IMR-90 (cell line): ENCODE measurements at regions not wholly inside any gene's neighbourhood (a gene's known extent, or its start where the extent isn't known, plus 50 kb on each side); places are given as distances from the start of the nearest gene placed in this dataset.

Experiments used
- BHLHE40 ChIP-seq: fragments of 150-350 bp; IDR thresholded peaks from 2 replicates; pipeline ENCODE4 v1.6.1; 2016; ENCODE audit warnings: mild to moderate bottlenecking, low read depth, low read length
- CEBPB ChIP-seq: IDR thresholded peaks from 2 replicates; pipeline ENCODE4 v1.6.1; 2012; ENCODE audit warnings: low read depth, low read length, improper control_type of control experiment
- CHD1 ChIP-seq: IDR thresholded peaks from 2 replicates; pipeline ENCODE4 v1.6.1; 2012; ENCODE audit warnings: low read depth, low read length, improper control_type of control experiment
- FOS ChIP-seq: fragments of 150-350 bp; IDR thresholded peaks from 2 replicates; pipeline ENCODE4 v1.6.1; 2016; ENCODE audit warnings: low read depth, low read length
- MXI1 ChIP-seq: IDR thresholded peaks from 2 replicates; pipeline ENCODE4 v1.6.1; 2012; ENCODE audit warnings: low read depth, mild to moderate bottlenecking, low read length, moderate library complexity, borderline replicate concordance
- NFE2L2 ChIP-seq: fragments of 150-350 bp; IDR thresholded peaks from 2 replicates; pipeline ENCODE4 v1.6.1; 2016; ENCODE audit warnings: low read depth, mild to moderate bottlenecking, low read length
- POLR2A ChIP-seq: IDR thresholded peaks from 2 replicates; pipeline ENCODE4 v1.6.1; 2012; ENCODE audit warnings: mild to moderate bottlenecking, low read depth, low read length
- RAD21 ChIP-seq: IDR thresholded peaks from 2 replicates; pipeline ENCODE4 v1.6.1; 2012; ENCODE audit warnings: low read length, improper control_type of control experiment
- RCOR1 ChIP-seq: IDR thresholded peaks from 2 replicates; pipeline ENCODE4 v1.6.1; 2012; ENCODE audit warnings: mild to moderate bottlenecking, low read length, improper control_type of control experiment; ENCODE audit not compliant: insufficient replicate concordance
- RFX5 ChIP-seq: IDR thresholded peaks from 2 replicates; pipeline ENCODE4 v1.8.0; 2012; ENCODE audit warnings: low read depth, mild to moderate bottlenecking, low read length, moderate library complexity
- SMC3 ChIP-seq: fragments of 150-350 bp; IDR thresholded peaks from 2 replicates; pipeline ENCODE4 v1.6.1; 2016; ENCODE audit warnings: low read depth, mild to moderate bottlenecking, antibody characterized with exemption, low read length, moderate library complexity
- TF ChIP-seq, protein P1 (sequence below): conservative IDR thresholded peaks from 2 replicates; pipeline ENCODE4 v1.5.1; 2012; ENCODE audit warnings: mild to moderate bottlenecking, low read depth, low read length, improper control_type of control experiment
- TF ChIP-seq, protein P2 (sequence below): fragments of 150-350 bp; IDR thresholded peaks from 2 replicates; pipeline ENCODE4 v1.6.1; 2017; ENCODE audit warnings: mild to moderate bottlenecking, antibody characterized with exemption, low read length, low read depth
- TF ChIP-seq, protein P3 (sequence below): fragments of 150-350 bp; IDR thresholded peaks from 2 replicates; pipeline ENCODE4 v1.6.1; 2016; ENCODE audit warnings: low read depth, mild to moderate bottlenecking, low read length, moderate library complexity, borderline replicate concordance

DNA sequence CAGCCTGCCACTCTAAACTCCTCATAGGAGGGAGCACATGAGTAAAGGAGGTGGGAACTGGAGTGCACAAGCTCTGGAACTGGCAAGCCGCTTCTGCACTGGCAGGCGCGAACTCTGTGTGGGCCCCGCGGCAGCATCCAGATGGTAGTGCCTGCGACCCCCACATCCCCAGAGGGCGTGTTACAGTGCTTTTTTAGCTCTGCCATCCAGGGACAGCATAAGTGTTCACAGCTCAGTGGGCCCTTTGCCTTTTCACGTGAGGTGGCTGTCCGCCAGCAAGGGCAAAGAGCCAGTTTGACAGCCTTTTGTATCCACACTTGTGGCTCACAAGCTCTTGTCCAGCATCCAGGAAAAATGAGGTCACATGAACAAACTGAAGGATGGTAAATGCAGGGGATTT lies 581.6 kb upstream of the DIAPH2 start:
- TF ChIP-seq POLR2A (no peak), RCOR1 (no peak), CEBPB (no peak), NFE2L2 (no peak), MXI1 (no peak), RAD21 (no peak), FOS (no peak), RFX5 (no peak), SMC3 (no peak), CHD1 (no peak), BHLHE40 (no peak)
- TF ChIP-seq, protein P1, sequence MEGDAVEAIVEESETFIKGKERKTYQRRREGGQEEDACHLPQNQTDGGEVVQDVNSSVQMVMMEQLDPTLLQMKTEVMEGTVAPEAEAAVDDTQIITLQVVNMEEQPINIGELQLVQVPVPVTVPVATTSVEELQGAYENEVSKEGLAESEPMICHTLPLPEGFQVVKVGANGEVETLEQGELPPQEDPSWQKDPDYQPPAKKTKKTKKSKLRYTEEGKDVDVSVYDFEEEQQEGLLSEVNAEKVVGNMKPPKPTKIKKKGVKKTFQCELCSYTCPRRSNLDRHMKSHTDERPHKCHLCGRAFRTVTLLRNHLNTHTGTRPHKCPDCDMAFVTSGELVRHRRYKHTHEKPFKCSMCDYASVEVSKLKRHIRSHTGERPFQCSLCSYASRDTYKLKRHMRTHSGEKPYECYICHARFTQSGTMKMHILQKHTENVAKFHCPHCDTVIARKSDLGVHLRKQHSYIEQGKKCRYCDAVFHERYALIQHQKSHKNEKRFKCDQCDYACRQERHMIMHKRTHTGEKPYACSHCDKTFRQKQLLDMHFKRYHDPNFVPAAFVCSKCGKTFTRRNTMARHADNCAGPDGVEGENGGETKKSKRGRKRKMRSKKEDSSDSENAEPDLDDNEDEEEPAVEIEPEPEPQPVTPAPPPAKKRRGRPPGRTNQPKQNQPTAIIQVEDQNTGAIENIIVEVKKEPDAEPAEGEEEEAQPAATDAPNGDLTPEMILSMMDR, result no peak
- TF ChIP-seq, protein P2, sequence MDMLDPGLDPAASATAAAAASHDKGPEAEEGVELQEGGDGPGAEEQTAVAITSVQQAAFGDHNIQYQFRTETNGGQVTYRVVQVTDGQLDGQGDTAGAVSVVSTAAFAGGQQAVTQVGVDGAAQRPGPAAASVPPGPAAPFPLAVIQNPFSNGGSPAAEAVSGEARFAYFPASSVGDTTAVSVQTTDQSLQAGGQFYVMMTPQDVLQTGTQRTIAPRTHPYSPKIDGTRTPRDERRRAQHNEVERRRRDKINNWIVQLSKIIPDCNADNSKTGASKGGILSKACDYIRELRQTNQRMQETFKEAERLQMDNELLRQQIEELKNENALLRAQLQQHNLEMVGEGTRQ, result no peak
- TF ChIP-seq, protein P3, sequence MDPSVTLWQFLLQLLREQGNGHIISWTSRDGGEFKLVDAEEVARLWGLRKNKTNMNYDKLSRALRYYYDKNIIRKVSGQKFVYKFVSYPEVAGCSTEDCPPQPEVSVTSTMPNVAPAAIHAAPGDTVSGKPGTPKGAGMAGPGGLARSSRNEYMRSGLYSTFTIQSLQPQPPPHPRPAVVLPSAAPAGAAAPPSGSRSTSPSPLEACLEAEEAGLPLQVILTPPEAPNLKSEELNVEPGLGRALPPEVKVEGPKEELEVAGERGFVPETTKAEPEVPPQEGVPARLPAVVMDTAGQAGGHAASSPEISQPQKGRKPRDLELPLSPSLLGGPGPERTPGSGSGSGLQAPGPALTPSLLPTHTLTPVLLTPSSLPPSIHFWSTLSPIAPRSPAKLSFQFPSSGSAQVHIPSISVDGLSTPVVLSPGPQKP, result no peak
